Smooth muscle cell (in vitro differentiated cells): ENCODE measurements at regions not wholly inside any gene's neighbourhood (a gene's known extent, or its start where the extent isn't known, plus 50 kb on each side); places are given as distances from the start of the nearest gene placed in this dataset.

Experiments used
- DNase-seq: peaks from one replicate; lab custom pipeline; 2025; ENCODE audit not compliant: unreplicated experiment; lab: John Stamatoyannopoulos, UW
- H2AFZ ChIP-seq: fragments of 200-600 bp; sonication (generic); 2 replicates; pipeline ENCODE4 v1.6.0; 2016; ENCODE audit warnings: antibody characterized with exemption, low read depth, mild to moderate bottlenecking
- H3F3A ChIP-seq: fragments of 200-600 bp; sonication (generic); 2 replicates; pipeline ENCODE4 v1.6.0; 2017; ENCODE audit warnings: antibody characterized with exemption, low read depth
- H3K27ac ChIP-seq: fragments of 200-600 bp; sonication (generic); 2 replicates; pipeline ENCODE4 v1.5.1; 2016; ENCODE audit warnings: low read depth, mild to moderate bottlenecking
- H3K27me3 ChIP-seq: fragments of 200-600 bp; sonication (generic); 2 replicates; pipeline ENCODE4 v1.6.1; 2016; ENCODE audit warnings: low read depth, mild to moderate bottlenecking
- H3K36me3 ChIP-seq: fragments of 200-600 bp; sonication (generic); 2 replicates; pipeline ENCODE4 v1.5.1; 2016; ENCODE audit warnings: low read depth
- H3K4me1 ChIP-seq: fragments of 200-600 bp; sonication (generic); 2 replicates; pipeline ENCODE4 v1.5.1; 2016; ENCODE audit warnings: low read depth
- H3K4me2 ChIP-seq: fragments of 200-600 bp; sonication (generic); 2 replicates; pipeline ENCODE4 v1.6.0; 2016; ENCODE audit warnings: mild to moderate bottlenecking
- H3K4me3 ChIP-seq: fragments of 200-600 bp; sonication (generic); 2 replicates; pipeline ENCODE4 v1.5.1; 2016; ENCODE audit warnings: mild to moderate bottlenecking
- H3K79me2 ChIP-seq: fragments of 200-600 bp; sonication (generic); 2 replicates; pipeline ENCODE4 v1.6.0; 2016; ENCODE audit warnings: low read depth, mild to moderate bottlenecking
- H3K9ac ChIP-seq: fragments of 200-600 bp; sonication (generic); 2 replicates; pipeline ENCODE4 v1.6.0; 2016; ENCODE audit warnings: low read depth
- H3K9me3 ChIP-seq: fragments of 200-600 bp; sonication (generic); replicated peaks from 2 replicates; pipeline ENCODE4 v1.5.1; 2016; ENCODE audit warnings: low read depth
- H4K20me1 ChIP-seq: fragments of 200-600 bp; sonication (generic); 2 replicates; pipeline ENCODE4 v1.6.0; 2016; ENCODE audit warnings: low read depth
- WGBS: methylation state at CpG from one replicate; pipeline ENCODE4 v1.1.7; 2016; ENCODE audit warnings: low lambda C conversion rate; 5-methylcytosine and 5-hydroxymethylcytosine counted together
- TF ChIP-seq, protein P1 (sequence below): fragments of 200-600 bp; sonication (generic); IDR thresholded peaks from 2 replicates; pipeline ENCODE4 v1.5.1; 2017; ENCODE audit warnings: borderline replicate concordance, mild to moderate bottlenecking, antibody characterized with exemption; ENCODE audit not compliant: insufficient read depth, poor library complexity, severe bottlenecking

DNA sequence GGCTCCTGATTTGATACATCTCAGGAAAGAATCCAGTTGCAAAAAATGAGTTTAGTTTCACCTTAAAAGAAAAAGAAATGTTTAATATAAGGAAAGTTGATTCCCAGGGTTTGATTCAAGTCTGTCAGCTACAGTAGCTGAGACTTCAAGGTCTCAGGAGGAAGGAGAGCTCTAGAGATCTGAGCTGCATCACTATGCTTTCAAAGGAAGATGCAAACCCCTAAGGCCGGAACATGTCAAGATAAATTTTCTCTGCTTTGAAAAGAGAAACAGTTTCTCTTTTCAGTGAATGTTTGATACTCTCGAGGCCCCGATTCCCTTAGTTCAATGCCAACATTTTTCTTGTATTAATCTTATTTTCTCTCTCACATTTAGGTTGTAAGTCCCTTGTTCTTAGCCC, 128.6 kb downstream of the RGPD3 start:
- no peak overlapping the region for H3K27ac ChIP-seq
- H3K36me3 ChIP-seq, result no peaks in the 10 kb centered on the region
- H3K9ac ChIP-seq, result no peak overlapping the region
- no peaks in the 10 kb centered on the region for H3K79me2 ChIP-seq
- H3K4me3 ChIP-seq, result no peak overlapping the region
- H3K9me3 ChIP-seq, result no peaks in the 10 kb centered on the region
- H3K4me1 ChIP-seq, result no peaks in the 10 kb centered on the region
- H3K27me3 ChIP-seq, result no peaks in the 10 kb centered on the region
- H3F3A ChIP-seq, result no peaks in the 10 kb centered on the region
- no peak overlapping the region for H3K4me2 ChIP-seq
- 94% methylated on average over 3 of the region's 3 CpGs for WGBS
- TF ChIP-seq, protein P1, sequence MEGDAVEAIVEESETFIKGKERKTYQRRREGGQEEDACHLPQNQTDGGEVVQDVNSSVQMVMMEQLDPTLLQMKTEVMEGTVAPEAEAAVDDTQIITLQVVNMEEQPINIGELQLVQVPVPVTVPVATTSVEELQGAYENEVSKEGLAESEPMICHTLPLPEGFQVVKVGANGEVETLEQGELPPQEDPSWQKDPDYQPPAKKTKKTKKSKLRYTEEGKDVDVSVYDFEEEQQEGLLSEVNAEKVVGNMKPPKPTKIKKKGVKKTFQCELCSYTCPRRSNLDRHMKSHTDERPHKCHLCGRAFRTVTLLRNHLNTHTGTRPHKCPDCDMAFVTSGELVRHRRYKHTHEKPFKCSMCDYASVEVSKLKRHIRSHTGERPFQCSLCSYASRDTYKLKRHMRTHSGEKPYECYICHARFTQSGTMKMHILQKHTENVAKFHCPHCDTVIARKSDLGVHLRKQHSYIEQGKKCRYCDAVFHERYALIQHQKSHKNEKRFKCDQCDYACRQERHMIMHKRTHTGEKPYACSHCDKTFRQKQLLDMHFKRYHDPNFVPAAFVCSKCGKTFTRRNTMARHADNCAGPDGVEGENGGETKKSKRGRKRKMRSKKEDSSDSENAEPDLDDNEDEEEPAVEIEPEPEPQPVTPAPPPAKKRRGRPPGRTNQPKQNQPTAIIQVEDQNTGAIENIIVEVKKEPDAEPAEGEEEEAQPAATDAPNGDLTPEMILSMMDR, result no peak
- no peak overlapping the region for H2AFZ ChIP-seq
- DNase-seq, result no peak
- H4K20me1 ChIP-seq, result no peaks in the 10 kb centered on the region

DNA sequence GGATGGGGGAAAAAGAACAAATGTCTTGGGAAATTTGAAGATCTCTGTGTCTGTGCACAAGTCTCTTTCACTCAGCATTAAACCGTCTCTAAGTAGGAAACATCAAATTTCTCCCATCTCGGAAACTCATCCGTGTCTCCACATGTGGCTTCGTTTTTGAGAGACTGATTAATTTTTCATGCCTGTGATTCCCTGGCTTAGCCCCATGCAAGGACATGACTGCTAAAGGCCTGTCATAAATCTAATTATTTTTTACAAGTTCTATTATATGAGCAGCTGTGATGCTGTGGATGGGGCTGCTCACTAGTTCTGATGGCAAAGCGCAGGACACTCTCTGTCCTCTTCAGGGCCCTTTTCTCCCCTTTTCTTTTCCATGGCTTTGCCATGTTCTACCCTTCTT, 129.1 kb downstream of the RGPD3 start:
- H3K27me3 ChIP-seq, result no peaks in the 10 kb centered on the region
- H3K4me1 ChIP-seq, result no peaks in the 10 kb centered on the region
- H3K4me3 ChIP-seq, result no peak overlapping the region
- H3K79me2 ChIP-seq, result no peaks in the 10 kb centered on the region
- H3K9me3 ChIP-seq, result no peaks in the 10 kb centered on the region
- no peaks in the 10 kb centered on the region for H3K36me3 ChIP-seq
- H3K4me2 ChIP-seq, result no peak overlapping the region
- no peaks in the 10 kb centered on the region for H3F3A ChIP-seq
- DNase-seq, result no peak
- no peak overlapping the region for H2AFZ ChIP-seq
- H3K9ac ChIP-seq, result no peak overlapping the region
- WGBS, result 90% methylated on average over 5 of the region's 5 CpGs
- H3K27ac ChIP-seq, result no peak overlapping the region
- H4K20me1 ChIP-seq, result no peaks in the 10 kb centered on the region
- TF ChIP-seq, protein P1, result no peak

DNA sequence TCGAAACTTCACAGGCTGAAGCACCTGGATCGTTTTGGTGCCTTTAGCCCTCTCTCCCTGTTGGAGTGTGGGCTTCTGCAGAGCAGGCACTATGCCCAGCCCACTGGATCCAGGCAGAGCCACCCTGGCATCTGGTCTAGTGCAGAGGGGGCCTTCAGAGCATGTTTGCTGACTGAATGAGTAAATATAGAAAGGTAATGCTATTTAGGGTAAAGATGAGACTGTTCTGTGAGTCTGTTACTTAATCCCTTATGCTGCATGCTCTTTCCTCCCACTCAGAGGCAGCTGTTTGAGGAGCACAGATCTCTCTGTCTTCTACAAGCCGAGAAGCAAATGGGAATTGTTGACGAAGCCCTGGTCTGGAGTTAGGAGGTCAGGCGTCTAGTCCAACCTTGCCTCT, 130.2 kb downstream of the RGPD3 start:
- TF ChIP-seq, protein P1, result no peak
- DNase-seq, result no peak
- H3K27me3 ChIP-seq, result no peaks in the 10 kb centered on the region
- no peaks in the 10 kb centered on the region for H3K36me3 ChIP-seq
- H3K9ac ChIP-seq, result no peak overlapping the region
- H3K4me1 ChIP-seq, result no peaks in the 10 kb centered on the region
- H2AFZ ChIP-seq, result no peak overlapping the region
- H3K79me2 ChIP-seq, result no peaks in the 10 kb centered on the region
- H4K20me1 ChIP-seq, result no peaks in the 10 kb centered on the region
- no peaks in the 10 kb centered on the region for H3K9me3 ChIP-seq
- no peak overlapping the region for H3K27ac ChIP-seq
- whole genome bisulfite sequencing, result 73% methylated on average over 5 of the region's 5 CpGs
- H3K4me3 ChIP-seq, result no peak overlapping the region
- H3F3A ChIP-seq, result no peaks in the 10 kb centered on the region
- no peak overlapping the region for H3K4me2 ChIP-seq

GRCh38 chr2:106336737-106337136, 131.5 kb downstream of the RGPD3 start:
- TF ChIP-seq, protein P1, result no peak
- Histone ChIP-seq H3K4me2 (no peak overlapping the region), H2AFZ (no peak overlapping the region), H3K79me2 (no peaks in the 10 kb centered on the region), H3F3A (no peaks in the 10 kb centered on the region), H3K27ac (no peak overlapping the region), H3K4me1 (no peaks in the 10 kb centered on the region), H3K27me3 (no peaks in the 10 kb centered on the region), H4K20me1 (no peaks in the 10 kb centered on the region), H3K9me3 (no peaks in the 10 kb centered on the region), H3K9ac (no peak overlapping the region), H3K36me3 (no peaks in the 10 kb centered on the region), H3K4me3 (no peak overlapping the region)
- DNase-seq, result no peak
- WGBS, result 75% methylated on average over 2 of the region's 2 CpGs
